ENCODE measurements at regions not wholly inside any gene's neighbourhood (a gene's known extent, or its start where the extent isn't known, plus 50 kb on each side); places are given as distances from the start of the nearest gene placed in this dataset.
"Not testable (repeated sequence)": the region's sequence is repeated elsewhere in the genome, so short reads cannot be mapped to it uniquely, and the experiment has no call there.

GRCh38 chr10:9382533-9382866 is 1328.0 kb downstream of the GATA3 start:
- H3K4me2 ChIP-seq (ENCODE audit: unreplicated experiment), result no peak overlapping the region
- no peaks in the 10 kb centered on the region for H3K79me2 ChIP-seq (ENCODE audit: insufficient read depth)
- 2 to 8% methylated on average over 3 of the region's 3 CpGs for WGBS, 2 experiments (ENCODE audit: low coverage in 1 of 2, low lambda C conversion rate in 2 of 2, missing lambda C conversion rate in 2 of 2)
- no peaks in the 10 kb centered on the region for H3K36me3 ChIP-seq (ENCODE audit: low read depth)
- no peak overlapping the region for H3K27ac ChIP-seq
- H2AFZ ChIP-seq, result no peak overlapping the region
- H3K9ac ChIP-seq, result no peak overlapping the region
- in situ Hi-C loops (cut with MboI), result loop anchor here (25.0 kb wide), 1 partner anchor 1680 kb away; no protein-coding TSS in a partner anchor
- H3K4me3 ChIP-seq, result no peak overlapping the region
- H3F3A ChIP-seq (ENCODE audit: insufficient read depth), result no peaks in the 10 kb centered on the region
- H3K4me1 ChIP-seq (ENCODE audit: insufficient read depth), result no peaks in the 10 kb centered on the region
- H3K9me3 ChIP-seq (ENCODE audit: low read depth), result no peaks in the 10 kb centered on the region
- H3K9me2 ChIP-seq (ENCODE audit: insufficient read depth), result no peaks in the 10 kb centered on the region
- no peaks in the 10 kb centered on the region for H4K20me1 ChIP-seq (ENCODE audit: insufficient read depth)
- H3K27me3 ChIP-seq (replicated peaks; ENCODE audit: insufficient read depth), result no peaks in the 10 kb centered on the region
- TF ChIP-seq EZH2 (IDR thresholded peaks at IDR 0.05; ENCODE audit: insufficient read depth, poor library complexity, severe bottlenecking), result no peak
- no peak for TF ChIP-seq EZH2phosphoT487 (IDR thresholded peaks at IDR 0.05; ENCODE audit: insufficient read depth, low read depth)
- DNase-seq, result no peak

- in situ Hi-C loops (cut with MboI), result loop anchor here (25.0 kb wide), 1 partner anchor 1672 kb away; no protein-coding TSS in a partner anchor
- no peak overlapping the region for H3K4me3 ChIP-seq
- no peaks in the 10 kb centered on the region for H4K20me1 ChIP-seq (ENCODE audit: insufficient read depth)
- H3K9me3 ChIP-seq (ENCODE audit: low read depth), result no peaks in the 10 kb centered on the region
- H3K9me2 ChIP-seq (ENCODE audit: insufficient read depth), result no peaks in the 10 kb centered on the region
- WGBS, 2 experiments (ENCODE audit: low coverage in 1 of 2, low lambda C conversion rate in 2 of 2, missing lambda C conversion rate in 2 of 2), result 18 to 19% methylated on average over 3 of the region's 3 CpGs
- no peaks in the 10 kb centered on the region for H3F3A ChIP-seq (ENCODE audit: insufficient read depth)
- no peak overlapping the region for H3K9ac ChIP-seq
- H3K4me1 ChIP-seq (ENCODE audit: insufficient read depth), result no peaks in the 10 kb centered on the region
- no peaks in the 10 kb centered on the region for H3K79me2 ChIP-seq (ENCODE audit: insufficient read depth)
- H2AFZ ChIP-seq, result no peak overlapping the region
- no peak overlapping the region for H3K4me2 ChIP-seq (ENCODE audit: unreplicated experiment)
- no peak overlapping the region for H3K27ac ChIP-seq
- no peaks in the 10 kb centered on the region for H3K27me3 ChIP-seq (replicated peaks; ENCODE audit: insufficient read depth)
- H3K36me3 ChIP-seq (ENCODE audit: low read depth), result no peaks in the 10 kb centered on the region
- no peak for DNase-seq
- TF ChIP-seq EZH2 (IDR thresholded peaks at IDR 0.05; ENCODE audit: insufficient read depth, poor library complexity, severe bottlenecking) (no peak), EZH2phosphoT487 (IDR thresholded peaks at IDR 0.05; ENCODE audit: insufficient read depth, low read depth) (no peak)
Measured at GRCh38 chr10:9390516-9390915, 1336.0 kb downstream of the GATA3 start.

- Histone ChIP-seq H3K36me3 (ENCODE audit: low read depth) (no peaks in the 10 kb centered on the region), H3F3A (ENCODE audit: insufficient read depth) (no peaks in the 10 kb centered on the region), H3K27me3 (replicated peaks; ENCODE audit: insufficient read depth) (no peaks in the 10 kb centered on the region), H3K4me1 (ENCODE audit: insufficient read depth) (no peaks in the 10 kb centered on the region), H3K9me2 (ENCODE audit: insufficient read depth) (no peaks in the 10 kb centered on the region), H3K79me2 (ENCODE audit: insufficient read depth) (no peaks in the 10 kb centered on the region), H4K20me1 (ENCODE audit: insufficient read depth) (no peaks in the 10 kb centered on the region), H2AFZ (no peak overlapping the region), H3K4me3 (no peak overlapping the region), H3K27ac (no peak overlapping the region), H3K9ac (no peak overlapping the region), H3K9me3 (ENCODE audit: low read depth) (no peaks in the 10 kb centered on the region), H3K4me2 (ENCODE audit: unreplicated experiment) (no peak overlapping the region)
- TF ChIP-seq EZH2phosphoT487 (IDR thresholded peaks at IDR 0.05; ENCODE audit: insufficient read depth, low read depth) (no peak), EZH2 (IDR thresholded peaks at IDR 0.05; ENCODE audit: insufficient read depth, poor library complexity, severe bottlenecking) (no peak)
- WGBS, 2 experiments (ENCODE audit: low coverage in 1 of 2, low lambda C conversion rate in 2 of 2, missing lambda C conversion rate in 2 of 2), result 28 to 35% methylated on average over 6 of the region's 6 CpGs
- in situ Hi-C loops (cut with MboI), result loop anchor here (25.0 kb wide), 1 partner anchor 1663 kb away; no protein-coding TSS in a partner anchor
- DNase-seq, result no peak
Measured at GRCh38 chr10:9399275-9399983, 1344.9 kb downstream of the GATA3 start.

GRCh38 chr10:9402067-9402466 is 1347.6 kb downstream of the GATA3 start:
- H3F3A ChIP-seq (ENCODE audit: insufficient read depth); H3K4me1 ChIP-seq (ENCODE audit: insufficient read depth); H3K9me2 ChIP-seq (ENCODE audit: insufficient read depth); H3K9ac ChIP-seq; H3K9me3 ChIP-seq (ENCODE audit: low read depth); H3K27me3 ChIP-seq (replicated peaks; ENCODE audit: insufficient read depth); in situ Hi-C loops (cut with MboI); H3K27ac ChIP-seq; H3K79me2 ChIP-seq (ENCODE audit: insufficient read depth); H3K36me3 ChIP-seq (ENCODE audit: low read depth); H3K4me3 ChIP-seq; H4K20me1 ChIP-seq (ENCODE audit: insufficient read depth); DNase-seq; H2AFZ ChIP-seq; H3K4me2 ChIP-seq (ENCODE audit: unreplicated experiment): not testable (repeated sequence)
- WGBS, 2 experiments (ENCODE audit: low coverage in 1 of 2, low lambda C conversion rate in 2 of 2, missing lambda C conversion rate in 2 of 2), result 43 to 49% methylated on average over 11 of the region's 11 CpGs

- H3K79me2 ChIP-seq (ENCODE audit: insufficient read depth); in situ Hi-C loops (cut with MboI); H3K4me1 ChIP-seq (ENCODE audit: insufficient read depth); DNase-seq; H4K20me1 ChIP-seq (ENCODE audit: insufficient read depth); H3K4me2 ChIP-seq (ENCODE audit: unreplicated experiment); H3K9me3 ChIP-seq (ENCODE audit: low read depth); H3K4me3 ChIP-seq; H3K27ac ChIP-seq; H3K9me2 ChIP-seq (ENCODE audit: insufficient read depth); H2AFZ ChIP-seq; H3K27me3 ChIP-seq (replicated peaks; ENCODE audit: insufficient read depth); H3K36me3 ChIP-seq (ENCODE audit: low read depth); H3F3A ChIP-seq (ENCODE audit: insufficient read depth); H3K9ac ChIP-seq: not testable (repeated sequence)
- 27 to 30% methylated on average over 9 of the region's 9 CpGs for WGBS, 2 experiments (ENCODE audit: low coverage in 1 of 2, low lambda C conversion rate in 2 of 2, missing lambda C conversion rate in 2 of 2)
Measured at GRCh38 chr10:9402507-9403195, 1348.2 kb downstream of the GATA3 start.

- H4K20me1 ChIP-seq (ENCODE audit: insufficient read depth); H2AFZ ChIP-seq; H3K27me3 ChIP-seq (replicated peaks; ENCODE audit: insufficient read depth); DNase-seq; H3K27ac ChIP-seq; H3K79me2 ChIP-seq (ENCODE audit: insufficient read depth); H3K9me2 ChIP-seq (ENCODE audit: insufficient read depth); H3K4me2 ChIP-seq (ENCODE audit: unreplicated experiment); H3K9me3 ChIP-seq (ENCODE audit: low read depth); H3K36me3 ChIP-seq (ENCODE audit: low read depth); H3K4me3 ChIP-seq; H3K9ac ChIP-seq; H3F3A ChIP-seq (ENCODE audit: insufficient read depth); H3K4me1 ChIP-seq (ENCODE audit: insufficient read depth); in situ Hi-C loops (cut with MboI): not testable (repeated sequence)
- WGBS, 2 experiments (ENCODE audit: low coverage in 1 of 2, low lambda C conversion rate in 2 of 2, missing lambda C conversion rate in 2 of 2), result 87 to 92% methylated on average over 19 to 29 of the region's 29 CpGs
Measured at GRCh38 chr10:9407201-9407600, 1352.7 kb downstream of the GATA3 start.
